T-cell (primary cell): ENCODE measurements at regions not wholly inside any gene's neighbourhood (a gene's known extent, or its start where the extent isn't known, plus 50 kb on each side); places are given as distances from the start of the nearest gene placed in this dataset.

Source experiments
- ATAC-seq, 4 experiments: fragments of 200-7000 bp in 3 of 4; fragments of 150-1000 bp in 1 of 4; cut with Tn5 transposase; replicated peaks in 1 of 4; 1 replicate in 3 of 4; 2 replicates in 1 of 4; pipeline ENCODE4 v1.10.0; 2021; ENCODE audit warnings: moderate library complexity in 3 of 4, mild to moderate bottlenecking in 2 of 4, moderate number of reproducible peaks in 1 of 4
- CTCF ChIA-PET, 2 donors: fragments of 300-600 bp; sonication (Branson Sonifier 250); formaldehyde crosslinking; loops; one replicate each; lab custom pipeline; 2022; ENCODE audit warnings: antibody characterized with exemption in 2 of 2; lab: Charles Lee
- POLR2A ChIA-PET, 2 donors: fragments of 300-600 bp; sonication (Branson Sonifier 250); formaldehyde crosslinking; loops; one replicate each; lab custom pipeline; 2022; ENCODE audit warnings: antibody characterized with exemption in 2 of 2; lab: Charles Lee
- DNase-seq, 35 experiments: peaks; one replicate each; pipeline versions ENCODE4 v3.0.0 to v3.0.0-alpha.2; 2013 to 2023
- H3K27ac ChIP-seq: one replicate; pipeline ENCODE4 v1.5.1; 2013; ENCODE audit warnings: low read length
- H3K27me3 ChIP-seq, 2 experiments: replicated peaks in 1 of 2; 1 replicate in 1 of 2; 2 replicates in 1 of 2; pipeline versions ENCODE4 v1.6.1 to v1.7.0; 2013; ENCODE audit warnings: low read length in 1 of 2, mixed read lengths in 1 of 2; ENCODE audit not compliant: control insufficient read depth in 2 of 2, insufficient read depth in 2 of 2; ENCODE audit errors: extremely low read depth in 1 of 2
- H3K36me3 ChIP-seq, 2 donors: 1 replicate in 1 of 2; 2 replicates in 1 of 2; pipeline versions ENCODE4 v1.6.1 to v1.7.0; 2013; ENCODE audit warnings: low read length in 1 of 2; ENCODE audit not compliant: control insufficient read depth in 2 of 2, insufficient read depth in 1 of 2; ENCODE audit errors: extremely low read depth in 1 of 2
- H3K4me1 ChIP-seq, 2 experiments: 1 replicate in 1 of 2; 2 replicates in 1 of 2; pipeline versions ENCODE4 v1.6.1 to v1.7.0; 2013; ENCODE audit warnings: low read length in 2 of 2, mixed read lengths in 1 of 2; ENCODE audit not compliant: insufficient read depth in 2 of 2, control insufficient read depth in 1 of 2; ENCODE audit errors: extremely low read depth in 1 of 2
- H3K4me3 ChIP-seq, 2 donors: 1 replicate in 1 of 2; 2 replicates in 1 of 2; pipeline versions ENCODE4 v1.5.1 to v1.7.0; 2013; ENCODE audit warnings: mild to moderate bottlenecking in 2 of 2, low read length in 1 of 2, moderate library complexity in 1 of 2; ENCODE audit not compliant: control insufficient read depth in 1 of 2; ENCODE audit errors: extremely low read depth in 1 of 2
- H3K9me3 ChIP-seq: 2 replicates; pipeline ENCODE4 v1.7.0; 2013
- H3K27ac Mint-ChIP-seq, 2 donors: one replicate each; pipeline ENCODE4 v1.8.0; 2020 to 2021; ENCODE audit warnings: mild to moderate bottlenecking in 2 of 2, mixed read lengths in 2 of 2
- H3K27me3 Mint-ChIP-seq, 2 donors: one replicate each; pipeline ENCODE4 v1.8.0; 2021 to 2022; ENCODE audit warnings: mixed read lengths in 2 of 2
- H3K36me3 Mint-ChIP-seq: one replicate; pipeline ENCODE4 v1.8.0; 2021; ENCODE audit warnings: mixed read lengths
- H3K4me1 Mint-ChIP-seq, 3 donors: one replicate each; pipeline ENCODE4 v1.8.0; 2020 to 2022; ENCODE audit warnings: mixed read lengths in 3 of 3, mild to moderate bottlenecking in 1 of 3
- H3K4me3 Mint-ChIP-seq, 3 donors: one replicate each; pipeline ENCODE4 v1.8.0; 2020 to 2022; ENCODE audit warnings: mild to moderate bottlenecking in 3 of 3, mixed read lengths in 3 of 3, moderate library complexity in 3 of 3
- H3K9me3 Mint-ChIP-seq, 3 donors: one replicate each; pipeline ENCODE4 v1.8.0; 2020 to 2022; ENCODE audit warnings: mixed read lengths in 3 of 3
- WGBS: methylation state at CpG from one replicate; pipeline ENCODE4 v1.1.5; 2013; ENCODE audit warnings: missing lambda C conversion rate; ENCODE audit not compliant: insufficient coverage; 5-methylcytosine and 5-hydroxymethylcytosine counted together

DNA sequence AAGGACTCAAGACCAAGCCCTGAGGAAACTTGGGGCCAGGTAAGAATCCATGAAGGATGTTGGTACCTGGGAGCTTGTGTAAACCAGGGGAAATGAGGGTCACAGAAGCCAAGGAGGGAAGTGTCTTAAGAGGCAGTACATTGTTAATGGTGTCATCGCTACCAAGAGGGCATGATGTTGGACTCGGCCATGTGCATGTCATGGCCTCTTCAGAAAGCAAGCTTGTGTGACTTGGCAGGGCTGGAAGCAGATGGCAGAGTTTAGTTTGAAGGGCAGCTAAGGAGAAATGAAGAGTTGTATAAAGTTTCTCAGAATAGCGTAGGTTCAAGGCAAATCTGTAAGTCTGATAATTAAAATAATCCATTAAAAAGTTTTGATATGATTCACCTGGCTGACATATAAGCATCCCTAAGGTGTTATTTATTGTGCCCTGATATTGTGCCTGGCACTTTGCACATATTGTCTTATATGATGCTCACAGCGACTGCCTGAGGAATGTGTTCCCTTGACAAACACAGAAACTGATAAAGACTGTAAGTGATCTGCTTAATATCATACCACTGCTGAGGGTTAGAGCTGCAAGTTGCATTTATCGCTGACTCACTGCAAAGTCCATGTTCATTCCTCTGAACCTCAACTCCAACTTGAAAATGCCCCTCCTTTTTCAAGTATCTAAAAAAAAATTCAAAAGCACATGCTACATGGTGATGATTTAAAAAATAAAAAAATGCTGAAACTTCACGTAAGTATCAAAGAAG lies 81.3 kb upstream of the PTPN3 start:
- Histone ChIP-seq H3K27ac (no peak overlapping the region), H3K36me3 (no peaks in the 10 kb centered on the region), H3K27me3 (peaks cover 2 to 5% of the 10 kb centered on the region in 2 experiments), H3K4me3 (no peak overlapping the region), H3K9me3 (no peaks in the 10 kb centered on the region), H3K4me1 (no peaks in the 10 kb centered on the region)
- H3K4me3 Mint-ChIP-seq: no peak overlapping the region
- H3K9me3 Mint-ChIP-seq: no peaks in the 10 kb centered on the region
- ChIA-PET POLR2A (no interaction called here), CTCF (no interaction called here)
- no peak overlapping the region for H3K27ac Mint-ChIP-seq
- peaks cover 0 to 4% of the 10 kb centered on the region in 2 donors for H3K27me3 Mint-ChIP-seq
- no peaks in the 10 kb centered on the region for H3K4me1 Mint-ChIP-seq
- no peak for DNase-seq
- no peak for ATAC-seq
- 95% methylated on average over 3 of the region's 6 CpGs for WGBS
- no peaks in the 10 kb centered on the region for H3K36me3 Mint-ChIP-seq

DNA sequence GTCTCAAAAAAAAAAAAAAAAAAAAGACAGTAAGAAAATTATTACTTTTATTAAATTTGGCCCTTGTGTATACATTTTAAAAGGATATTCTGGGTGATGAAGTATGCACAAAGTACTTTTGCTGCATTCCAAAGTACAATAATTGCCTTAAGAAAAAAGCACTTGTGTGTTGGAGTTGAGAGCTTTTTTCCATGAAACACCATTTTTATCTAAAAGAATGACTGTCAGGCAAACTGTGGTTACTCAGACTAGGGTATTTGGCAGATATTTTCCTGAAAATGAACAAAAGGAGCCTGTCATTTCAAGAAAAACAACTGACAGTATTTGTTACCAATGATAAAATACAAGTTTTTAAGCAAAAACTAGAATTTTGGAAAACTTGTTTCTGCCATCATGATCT lies 84.3 kb upstream of the PTPN3 start:
- H3K4me1 ChIP-seq: no peaks in the 10 kb centered on the region
- ATAC-seq: no peak
- H3K9me3 Mint-ChIP-seq: no peaks in the 10 kb centered on the region
- H3K4me3 ChIP-seq: no peak overlapping the region
- H3K36me3 Mint-ChIP-seq: no peaks in the 10 kb centered on the region
- H3K27ac ChIP-seq: no peak overlapping the region
- DNase-seq: no peak
- H3K27me3 Mint-ChIP-seq: peaks cover 3 to 4% of the 10 kb centered on the region in 2 donors
- no peaks in the 10 kb centered on the region for H3K9me3 ChIP-seq
- H3K27ac Mint-ChIP-seq: no peak overlapping the region
- CTCF ChIA-PET: interaction anchor here in 1 of 2 donors (0.6 kb wide), 1 partner anchor 608 kb away, joined by 3 read pairs; no protein-coding TSS in a partner anchor
- no peak overlapping the region for H3K4me3 Mint-ChIP-seq
- no peaks in the 10 kb centered on the region for H3K4me1 Mint-ChIP-seq
- POLR2A ChIA-PET: no interaction called here
- H3K27me3 ChIP-seq: peaks cover 3 to 4% of the 10 kb centered on the region in 2 experiments
- H3K36me3 ChIP-seq: no peaks in the 10 kb centered on the region

DNA sequence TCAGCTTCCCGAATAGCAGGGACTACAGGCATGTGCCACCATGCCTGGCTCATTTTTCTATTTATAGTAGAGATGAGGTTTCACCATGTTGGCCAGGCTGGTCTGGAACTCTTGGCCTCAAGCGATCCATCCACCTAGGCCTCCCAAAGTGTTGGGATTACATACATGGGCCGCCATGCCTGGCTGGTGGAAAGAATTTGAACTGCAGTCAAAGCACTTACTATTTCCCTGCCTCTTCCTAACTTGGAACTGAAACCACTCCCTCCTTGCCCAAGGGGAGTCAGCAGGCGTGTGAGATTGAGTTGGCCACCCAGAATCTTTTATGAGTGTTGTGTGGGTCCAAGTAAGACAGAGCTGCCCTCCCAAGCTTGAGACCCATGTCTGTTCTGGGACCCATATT lies 86.1 kb upstream of the PTPN3 start:
- Mint-ChIP-seq H3K4me1 (no peaks in the 10 kb centered on the region), H3K9me3 (peaks cover 0 to 2% (median 2%) of the 10 kb centered on the region in 3 donors), H3K36me3 (no peaks in the 10 kb centered on the region), H3K4me3 (no peak overlapping the region), H3K27me3 (peaks cover 0 to 3% of the 10 kb centered on the region in 2 donors), H3K27ac (no peak overlapping the region)
- ChIA-PET POLR2A (no interaction called here), CTCF (no interaction called here)
- no peaks in the 10 kb centered on the region for H3K4me1 ChIP-seq
- DNase-seq: no peak
- no peaks in the 10 kb centered on the region for H3K9me3 ChIP-seq
- H3K27me3 ChIP-seq: peaks cover 3% of the 10 kb centered on the region in 2 experiments
- H3K36me3 ChIP-seq: no peaks in the 10 kb centered on the region
- H3K4me3 ChIP-seq: no peak overlapping the region
- WGBS: no CpG with 5 or more reads among the region's 4 CpGs
- H3K27ac ChIP-seq: no peak overlapping the region
- no peak for ATAC-seq

DNA sequence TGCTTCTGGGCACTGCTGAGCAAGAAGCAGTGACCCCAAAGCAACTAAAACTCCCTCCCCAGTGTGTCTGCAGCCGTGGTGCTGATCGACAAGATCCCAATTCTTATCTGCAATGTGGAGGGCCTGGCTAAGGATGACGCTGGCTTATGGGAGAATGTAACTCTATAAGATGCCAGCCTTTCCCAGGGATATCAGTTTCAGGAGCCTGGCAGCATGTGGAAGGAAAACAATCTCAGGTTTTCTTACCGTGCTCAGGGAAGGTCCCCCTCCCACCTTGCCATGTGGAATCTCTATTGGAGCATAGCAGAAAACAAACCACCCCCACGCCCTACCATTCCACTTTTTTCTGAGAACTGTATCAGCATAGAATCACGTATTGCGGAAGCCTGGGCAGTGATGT lies 87.7 kb upstream of the PTPN3 start:
- Mint-ChIP-seq H3K9me3 (peaks cover 0 to 7% (median 2%) of the 10 kb centered on the region in 3 donors), H3K4me3 (no peak overlapping the region), H3K36me3 (no peaks in the 10 kb centered on the region), H3K27ac (no peak overlapping the region), H3K4me1 (no peaks in the 10 kb centered on the region), H3K27me3 (peaks cover 3 to 4% of the 10 kb centered on the region in 2 donors)
- ChIA-PET POLR2A (no interaction called here), CTCF (interaction anchor here in 1 of 2 donors (0.6 kb wide), 1 partner anchor 116 kb away, joined by 3 read pairs; no protein-coding TSS in a partner anchor)
- no peak for DNase-seq
- 71% methylated on average over 1 of the region's 7 CpGs for WGBS
- no peaks in the 10 kb centered on the region for H3K4me1 ChIP-seq
- H3K36me3 ChIP-seq: no peaks in the 10 kb centered on the region
- H3K27ac ChIP-seq: no peak overlapping the region
- H3K27me3 ChIP-seq: peaks cover 4% of the 10 kb centered on the region in 2 experiments
- H3K9me3 ChIP-seq: no peaks in the 10 kb centered on the region
- no peak overlapping the region for H3K4me3 ChIP-seq
- no peak for ATAC-seq

- H3K27me3 ChIP-seq: peaks cover 3 to 4% of the 10 kb centered on the region in 2 experiments
- peaks cover 3 to 6% of the 10 kb centered on the region in 2 donors for H3K27me3 Mint-ChIP-seq
- peaks cover 0 to 7% (median 2%) of the 10 kb centered on the region in 3 donors for H3K9me3 Mint-ChIP-seq
- no peak overlapping the region for H3K27ac ChIP-seq
- no peak overlapping the region for H3K4me3 ChIP-seq
- WGBS: 75% methylated on average over 1 of the region's 4 CpGs
- no peaks in the 10 kb centered on the region for H3K4me1 Mint-ChIP-seq
- no peak for ATAC-seq
- POLR2A ChIA-PET: no interaction called here
- no peak overlapping the region for H3K27ac Mint-ChIP-seq
- no peak overlapping the region for H3K4me3 Mint-ChIP-seq
- H3K9me3 ChIP-seq: no peaks in the 10 kb centered on the region
- H3K4me1 ChIP-seq: no peaks in the 10 kb centered on the region
- no peaks in the 10 kb centered on the region for H3K36me3 ChIP-seq
- no peak for DNase-seq
- CTCF ChIA-PET: no interaction called here
- H3K36me3 Mint-ChIP-seq: no peaks in the 10 kb centered on the region
Observed at GRCh38 chr9:109586993-109587392, 88.9 kb upstream of the PTPN3 start.

DNA sequence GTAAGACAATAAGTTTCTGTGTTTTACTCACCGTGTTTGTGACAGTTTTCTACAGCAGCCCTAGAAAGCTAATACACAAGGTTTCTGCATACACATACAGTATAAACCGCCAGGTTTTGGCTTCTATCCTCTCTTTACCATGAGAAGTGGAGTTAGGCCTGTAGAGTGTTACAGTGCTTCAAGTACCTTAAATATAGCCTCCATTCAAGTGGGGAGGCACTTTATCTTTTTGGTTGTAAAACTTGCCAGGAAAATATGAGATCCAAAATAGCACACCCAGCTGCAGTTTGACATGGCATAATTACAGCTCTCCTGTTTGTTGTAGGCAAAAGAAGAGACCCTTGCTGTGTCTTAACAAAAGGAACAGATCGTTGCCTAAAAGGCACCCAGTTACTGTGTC lies 90.3 kb upstream of the PTPN3 start:
- Mint-ChIP-seq H3K4me3 (no peak overlapping the region), H3K36me3 (no peaks in the 10 kb centered on the region), H3K4me1 (no peaks in the 10 kb centered on the region), H3K27ac (no peak overlapping the region), H3K27me3 (peaks cover 9 to 13% of the 10 kb centered on the region in 2 donors), H3K9me3 (peaks cover 0 to 7% (median 2%) of the 10 kb centered on the region in 3 donors)
- Histone ChIP-seq H3K4me1 (no peaks in the 10 kb centered on the region), H3K9me3 (no peaks in the 10 kb centered on the region), H3K27ac (no peak overlapping the region), H3K27me3 (peaks cover 3 to 4% of the 10 kb centered on the region in 2 experiments), H3K36me3 (no peaks in the 10 kb centered on the region), H3K4me3 (no peak overlapping the region)
- no CpG with 5 or more reads among the region's 3 CpGs for WGBS
- DNase-seq (no peak), ATAC-seq (no peak)
- ChIA-PET CTCF (no interaction called here), POLR2A (no interaction called here)
